ENCODE measurements at regions not wholly inside any gene's neighbourhood (a gene's known extent, or its start where the extent isn't known, plus 50 kb on each side); places are given as distances from the start of the nearest gene placed in this dataset.
"Not testable (repeated sequence)": the region's sequence is repeated elsewhere in the genome, so short reads cannot be mapped to it uniquely, and the experiment has no call there.

DNA sequence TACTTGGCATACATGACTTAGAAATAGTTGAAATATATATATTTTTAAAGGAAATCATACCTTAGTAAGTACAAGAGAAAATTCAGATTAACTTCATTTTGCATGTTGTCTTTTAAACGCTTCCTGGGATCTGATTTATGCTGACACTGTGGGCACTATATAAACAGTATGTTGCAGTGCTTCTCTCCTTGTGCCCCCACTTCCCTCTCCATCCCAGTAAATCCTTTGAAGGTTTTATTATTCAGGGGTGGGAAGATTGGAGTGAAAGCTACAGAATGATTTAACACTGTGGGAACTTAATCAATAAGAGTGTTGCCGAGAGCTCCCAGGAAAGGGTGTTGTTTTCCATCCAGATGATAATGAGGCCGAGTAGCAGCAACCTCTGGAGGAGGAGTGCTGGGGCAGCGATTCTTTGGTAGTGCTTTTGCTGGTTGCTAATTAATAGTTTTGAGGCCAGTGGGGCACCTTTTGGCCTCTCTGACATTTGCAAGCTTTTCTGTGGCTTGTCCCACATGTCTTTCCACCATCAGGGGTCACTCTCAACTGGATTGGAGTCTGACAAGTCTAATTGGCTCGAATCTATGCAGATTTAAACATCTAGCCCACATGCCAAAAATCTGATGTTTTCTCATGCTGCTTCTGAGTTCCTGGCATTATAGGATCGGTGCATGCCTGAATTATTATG lies 183.0 kb upstream of the MMS22L start:
- Mint-ChIP-seq H3K27me3 (no peaks in the 10 kb centered on the region), H3K4me1 (ENCODE audit: low read depth) (no peaks in the 10 kb centered on the region), H3K4me3 (no peak overlapping the region), H3K36me3 (ENCODE audit: low read depth) (no peaks in the 10 kb centered on the region), H3K9me3 (no peaks in the 10 kb centered on the region), H3K27ac (no peak overlapping the region)

DNA sequence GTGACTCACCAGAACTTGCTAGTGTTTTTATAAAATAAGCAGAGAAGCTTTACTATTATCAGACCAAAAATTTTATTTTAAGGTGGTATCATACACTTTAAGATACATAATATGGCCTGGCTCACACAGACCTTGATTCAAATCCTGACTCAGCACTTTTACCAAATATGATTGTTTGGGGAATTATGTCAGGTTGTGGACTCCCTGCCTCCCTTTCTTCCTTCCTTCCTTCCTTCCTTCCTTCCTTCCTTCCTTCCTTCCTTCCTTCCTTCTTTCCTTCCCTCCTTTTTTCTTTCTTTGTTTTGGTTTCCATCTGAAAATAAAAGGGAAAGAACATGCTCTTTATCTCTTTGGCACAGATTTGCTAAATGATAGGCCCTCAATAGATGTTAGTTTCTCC lies 186.0 kb upstream of the MMS22L start:
- H3K27me3 Mint-ChIP-seq, result no peaks in the 10 kb centered on the region
- no peak overlapping the region for H3K4me3 Mint-ChIP-seq
- H3K27ac Mint-ChIP-seq, result no peak overlapping the region
- H3K9me3 Mint-ChIP-seq, result no peaks in the 10 kb centered on the region
- no peaks in the 10 kb centered on the region for H3K36me3 Mint-ChIP-seq (ENCODE audit: low read depth)
- no peaks in the 10 kb centered on the region for H3K4me1 Mint-ChIP-seq (ENCODE audit: low read depth)

DNA sequence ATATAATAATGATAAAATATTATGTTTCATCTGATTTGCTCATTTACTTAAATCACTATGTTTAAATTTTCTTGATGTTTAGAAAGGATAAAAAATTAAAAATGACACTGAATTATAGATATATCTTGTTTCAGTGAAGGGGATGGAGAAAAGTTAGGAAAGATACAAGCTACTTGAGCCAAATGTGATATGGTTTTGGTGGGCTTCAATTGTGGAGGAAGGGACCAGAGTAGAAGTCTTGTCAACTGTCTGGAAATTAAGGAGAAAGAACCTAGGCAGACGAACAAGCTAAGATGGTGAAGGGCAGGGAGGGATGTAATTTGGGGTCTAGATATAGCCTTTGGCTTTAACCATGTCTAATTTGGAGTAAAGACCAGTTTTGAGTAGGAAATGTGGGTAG lies 186.4 kb upstream of the MMS22L start:
- Mint-ChIP-seq H3K9me3 (no peaks in the 10 kb centered on the region), H3K36me3 (ENCODE audit: low read depth) (no peaks in the 10 kb centered on the region), H3K27ac (no peak overlapping the region), H3K27me3 (no peaks in the 10 kb centered on the region), H3K4me1 (ENCODE audit: low read depth) (no peaks in the 10 kb centered on the region), H3K4me3 (no peak overlapping the region)

DNA sequence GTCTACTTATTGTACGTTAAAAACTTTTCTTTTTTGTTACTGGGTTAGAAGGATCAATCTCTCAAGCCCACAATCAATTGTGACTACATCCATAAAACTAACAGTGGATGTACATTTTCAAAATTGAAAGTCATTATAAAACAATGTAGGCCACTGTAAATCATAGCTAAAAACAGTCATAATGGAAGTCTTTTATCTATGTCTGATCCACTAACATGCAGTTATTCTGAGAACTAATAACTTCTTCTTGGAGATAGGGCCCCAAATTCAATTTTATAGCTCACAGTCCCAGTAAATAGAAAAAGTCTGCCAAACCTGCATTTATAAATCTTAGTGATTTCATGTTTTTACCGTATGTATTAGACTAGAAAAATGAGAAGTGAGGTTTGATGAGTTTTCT lies 187.3 kb upstream of the MMS22L start:
- Mint-ChIP-seq H3K4me3 (no peak overlapping the region), H3K27ac (no peak overlapping the region), H3K36me3 (ENCODE audit: low read depth) (no peaks in the 10 kb centered on the region)

DNA sequence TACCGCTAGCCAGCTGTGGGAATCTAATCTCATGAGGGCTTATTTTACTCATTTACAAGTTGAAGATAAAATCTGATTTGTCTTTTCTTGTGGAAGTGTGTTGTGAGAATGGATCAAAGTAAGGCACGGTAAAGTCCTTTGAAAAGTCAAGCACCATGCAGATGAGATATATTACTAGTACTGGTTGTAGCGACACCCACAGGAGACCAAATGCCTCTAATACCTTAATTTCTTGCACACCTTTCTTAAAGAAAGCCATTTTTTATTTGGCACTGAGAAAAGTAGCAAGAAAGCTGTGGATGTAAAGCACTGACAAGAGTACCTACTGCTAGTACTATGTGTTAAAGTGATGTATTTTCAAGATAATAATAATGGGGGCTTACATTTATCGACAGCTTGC lies 191.0 kb upstream of the MMS22L start:
- Mint-ChIP-seq H3K36me3 (ENCODE audit: low read depth) (no peaks in the 10 kb centered on the region), H3K27ac (no peak overlapping the region), H3K4me3 (no peak overlapping the region), H3K4me1 (ENCODE audit: low read depth) (no peaks in the 10 kb centered on the region), H3K9me3 (no peaks in the 10 kb centered on the region), H3K27me3 (no peaks in the 10 kb centered on the region)

More for the DNA sequence above, 187.3 kb upstream of the MMS22L start:
- Mint-ChIP-seq H3K9me3 (no peaks in the 10 kb centered on the region), H3K27me3 (no peaks in the 10 kb centered on the region), H3K4me1 (ENCODE audit: low read depth) (no peaks in the 10 kb centered on the region)

DNA sequence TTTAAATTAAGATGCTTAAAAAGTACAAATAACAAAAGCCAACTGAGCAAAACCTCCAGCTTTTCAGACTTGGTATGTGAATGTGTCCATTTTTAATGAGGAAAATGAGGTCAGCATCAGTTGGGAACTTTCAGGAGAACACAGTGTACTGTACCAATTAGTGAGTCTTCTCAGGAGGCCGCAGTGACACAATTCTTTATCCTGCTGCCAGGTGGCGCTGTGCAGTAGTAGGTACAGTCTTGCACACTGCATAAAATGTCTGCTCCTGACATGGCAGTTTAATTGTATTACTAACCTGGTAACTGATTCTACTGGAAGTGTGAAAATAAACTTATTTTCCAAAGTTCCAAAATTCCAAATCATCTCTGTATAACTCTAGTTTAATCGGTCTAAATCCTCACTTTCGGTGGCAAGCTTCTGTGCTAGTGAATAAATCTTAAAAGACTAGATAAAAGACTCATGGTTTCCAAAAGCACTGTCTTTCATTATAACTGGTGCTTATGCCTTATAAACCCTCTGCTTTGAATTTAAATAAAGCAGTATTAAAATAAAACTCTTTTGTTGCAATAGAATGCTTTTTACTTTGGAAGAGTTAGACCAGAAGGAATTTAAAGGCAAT lies 214.8 kb upstream of the MMS22L start:
- no peaks in the 10 kb centered on the region for H3K9me3 Mint-ChIP-seq
- H3K4me1 Mint-ChIP-seq (ENCODE audit: low read depth), result no peaks in the 10 kb centered on the region
- H3K27ac Mint-ChIP-seq, result no peak overlapping the region
- no peaks in the 10 kb centered on the region for H3K36me3 Mint-ChIP-seq (ENCODE audit: low read depth)
- peaks cover 24% of the 10 kb centered on the region for H3K27me3 Mint-ChIP-seq
- H3K4me3 Mint-ChIP-seq, result no peak overlapping the region

DNA sequence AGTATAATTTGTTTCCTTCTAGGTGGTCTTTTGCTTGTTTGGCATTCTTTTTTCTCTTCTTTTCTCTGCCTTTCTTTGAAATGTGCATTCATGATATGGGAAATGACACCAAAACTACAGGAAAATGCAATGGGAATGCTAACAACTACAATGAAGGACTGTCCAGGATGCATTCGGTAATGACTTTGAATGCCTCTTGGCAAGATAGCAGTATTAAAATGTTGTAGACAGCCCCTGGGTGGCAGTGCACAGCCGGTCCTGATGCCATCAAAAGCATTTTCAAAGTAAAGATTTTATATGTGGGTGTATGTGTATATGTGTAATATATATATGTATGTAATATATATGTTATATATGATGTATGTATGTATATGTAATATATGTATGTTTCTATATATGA lies 218.8 kb upstream of the MMS22L start:
- H3K9me3 Mint-ChIP-seq, result no peaks in the 10 kb centered on the region
- no peak overlapping the region for H3K27ac Mint-ChIP-seq
- no peaks in the 10 kb centered on the region for H3K36me3 Mint-ChIP-seq (ENCODE audit: low read depth)
- peaks cover 28% of the 10 kb centered on the region for H3K27me3 Mint-ChIP-seq
- no peaks in the 10 kb centered on the region for H3K4me1 Mint-ChIP-seq (ENCODE audit: low read depth)
- H3K4me3 Mint-ChIP-seq, result no peak overlapping the region

DNA sequence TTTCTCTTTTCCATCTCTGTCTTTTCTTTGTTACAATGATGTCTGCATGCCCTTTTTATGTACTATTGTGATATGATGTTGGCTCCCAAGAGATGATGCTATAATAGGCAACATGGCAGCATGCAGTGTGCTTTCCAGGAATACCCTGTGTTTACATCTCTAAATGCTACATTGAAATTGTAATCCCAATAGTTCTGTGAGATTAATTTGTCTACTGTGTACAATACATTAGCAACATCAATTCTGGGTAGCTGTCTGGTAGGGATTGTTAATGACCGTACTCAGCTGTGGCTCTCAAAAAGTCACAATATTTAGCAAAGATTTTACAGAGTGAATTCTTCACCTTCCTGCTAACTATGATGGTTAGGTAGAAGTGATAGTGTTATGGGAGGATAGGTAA lies 225.6 kb upstream of the MMS22L start:
- Mint-ChIP-seq H3K27ac (no peak overlapping the region), H3K4me1 (ENCODE audit: low read depth) (no peaks in the 10 kb centered on the region), H3K36me3 (ENCODE audit: low read depth) (no peaks in the 10 kb centered on the region), H3K27me3 (peaks cover 8% of the 10 kb centered on the region), H3K9me3 (no peaks in the 10 kb centered on the region), H3K4me3 (no peak overlapping the region)

DNA sequence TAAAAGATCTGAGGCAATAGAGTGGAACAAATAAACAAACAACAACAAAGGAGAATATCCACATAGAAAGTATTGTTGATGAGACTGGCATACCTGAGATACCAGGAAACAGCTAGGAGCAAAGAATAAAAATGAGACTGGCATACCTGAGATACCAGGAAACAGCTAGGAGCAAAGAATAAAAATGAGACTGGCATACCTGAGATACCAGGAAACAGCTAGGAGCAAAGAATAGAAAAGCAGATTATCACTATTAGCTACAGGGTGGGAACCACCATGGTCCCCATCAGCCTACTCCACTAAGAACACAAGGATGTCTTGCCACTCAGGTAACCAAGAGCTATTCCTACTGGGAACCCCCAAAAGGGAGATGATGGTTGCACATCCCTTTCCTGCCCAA lies 230.2 kb upstream of the MMS22L start:
- not testable (repeated sequence) for H3K27me3 Mint-ChIP-seq; H3K4me3 Mint-ChIP-seq; H3K4me1 Mint-ChIP-seq (ENCODE audit: low read depth); H3K9me3 Mint-ChIP-seq; H3K36me3 Mint-ChIP-seq (ENCODE audit: low read depth); H3K27ac Mint-ChIP-seq

DNA sequence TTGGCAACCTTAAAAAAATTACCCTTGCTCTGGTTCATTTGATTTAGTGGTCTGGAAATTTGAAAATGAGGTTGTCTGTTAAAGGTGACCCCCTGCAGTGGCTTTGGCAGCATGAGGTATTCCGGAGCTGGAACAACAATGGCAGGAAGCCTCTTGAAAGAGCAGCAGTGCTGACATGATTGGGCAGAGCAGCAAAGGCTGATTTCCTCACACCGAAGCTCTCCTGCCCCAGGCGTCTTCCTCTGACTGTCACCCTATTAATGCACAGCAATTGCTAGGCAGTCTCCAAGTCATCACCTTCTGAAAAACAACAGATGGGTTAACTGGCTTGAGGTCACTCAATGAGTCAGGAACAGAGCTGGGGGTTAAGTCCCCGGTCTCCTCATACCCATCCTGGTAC lies 241.8 kb upstream of the MMS22L start:
- Mint-ChIP-seq H3K4me1 (ENCODE audit: low read depth) (no peaks in the 10 kb centered on the region), H3K27me3 (peaks cover 3% of the 10 kb centered on the region), H3K4me3 (no peak overlapping the region)

DNA sequence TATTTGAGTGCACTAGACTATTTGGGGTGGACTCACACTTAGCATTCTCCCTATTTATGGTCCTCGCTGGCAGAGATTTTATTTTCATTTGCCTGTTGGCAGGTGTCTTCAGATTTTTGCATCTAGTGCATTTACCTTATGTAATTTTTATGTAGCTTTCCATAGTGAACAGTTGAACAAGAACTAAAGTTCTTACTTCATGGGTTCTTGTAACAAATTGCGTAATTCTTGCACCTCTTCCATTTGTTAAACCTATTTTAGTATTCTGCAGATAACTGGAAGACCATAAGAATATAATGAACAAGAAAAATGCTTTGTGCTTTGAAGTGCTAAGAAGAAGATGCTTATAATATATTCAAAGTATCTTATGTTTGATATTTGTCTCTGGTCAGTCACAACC lies 252.8 kb upstream of the MMS22L start:
- no peak overlapping the region for H3K27ac Mint-ChIP-seq
- H3K4me3 Mint-ChIP-seq, result no peak overlapping the region
- H3K36me3 Mint-ChIP-seq (ENCODE audit: low read depth), result no peaks in the 10 kb centered on the region
- H3K9me3 Mint-ChIP-seq, result no peaks in the 10 kb centered on the region
- H3K27me3 Mint-ChIP-seq, result no peaks in the 10 kb centered on the region
- no peaks in the 10 kb centered on the region for H3K4me1 Mint-ChIP-seq (ENCODE audit: low read depth)

More for the DNA sequence above, 241.8 kb upstream of the MMS22L start:
- Mint-ChIP-seq H3K36me3 (ENCODE audit: low read depth) (no peaks in the 10 kb centered on the region), H3K27ac (no peak overlapping the region), H3K9me3 (no peaks in the 10 kb centered on the region)

DNA sequence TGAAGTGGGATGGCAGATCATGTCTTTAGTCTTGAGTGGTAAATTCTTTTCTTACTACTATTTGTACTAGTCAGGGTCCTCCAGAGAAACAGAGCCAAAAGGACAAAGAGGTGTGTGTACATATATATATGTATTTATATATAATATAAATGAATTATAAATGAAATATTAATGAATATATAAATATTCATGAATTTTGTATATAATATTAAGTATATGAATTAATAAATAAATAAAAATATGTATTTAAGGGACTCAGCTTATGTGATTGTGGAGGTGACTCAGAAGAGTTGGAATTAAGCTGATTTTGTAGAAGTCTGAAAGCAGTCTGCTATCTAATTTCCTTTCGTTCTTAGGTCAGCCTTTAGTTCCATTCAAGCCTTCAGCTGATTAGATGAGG lies 265.3 kb upstream of the MMS22L start:
- no peaks in the 10 kb centered on the region for H3K27me3 Mint-ChIP-seq
- no peaks in the 10 kb centered on the region for H3K36me3 Mint-ChIP-seq (ENCODE audit: low read depth)
- H3K9me3 Mint-ChIP-seq, result peaks cover 10% of the 10 kb centered on the region
- H3K4me1 Mint-ChIP-seq (ENCODE audit: low read depth), result no peaks in the 10 kb centered on the region
- H3K27ac Mint-ChIP-seq, result no peak overlapping the region
- H3K4me3 Mint-ChIP-seq, result no peak overlapping the region

DNA sequence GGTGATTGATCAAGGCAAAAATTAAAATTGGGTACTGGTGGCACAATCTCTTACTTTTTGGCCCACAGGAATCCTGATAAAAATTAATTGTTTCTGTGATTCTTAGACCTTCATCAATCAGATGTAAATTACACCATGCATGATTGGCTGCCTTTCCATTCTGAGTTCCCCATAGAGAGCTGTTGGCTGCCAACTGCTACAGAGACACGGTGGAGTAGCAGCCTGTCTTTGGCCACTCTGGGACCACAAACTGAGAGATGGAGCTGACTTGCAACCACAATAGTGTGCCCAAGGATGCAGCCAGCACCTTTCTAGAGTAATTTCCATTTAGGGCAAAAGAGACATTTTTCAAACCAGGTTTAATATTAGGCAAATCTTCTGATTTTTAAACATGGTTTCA lies 274.3 kb upstream of the MMS22L start:
- H3K27ac Mint-ChIP-seq, result no peak overlapping the region
- H3K4me1 Mint-ChIP-seq (ENCODE audit: low read depth), result no peaks in the 10 kb centered on the region
- no peak overlapping the region for H3K4me3 Mint-ChIP-seq
- H3K27me3 Mint-ChIP-seq, result no peaks in the 10 kb centered on the region
- no peaks in the 10 kb centered on the region for H3K9me3 Mint-ChIP-seq
- no peaks in the 10 kb centered on the region for H3K36me3 Mint-ChIP-seq (ENCODE audit: low read depth)

DNA sequence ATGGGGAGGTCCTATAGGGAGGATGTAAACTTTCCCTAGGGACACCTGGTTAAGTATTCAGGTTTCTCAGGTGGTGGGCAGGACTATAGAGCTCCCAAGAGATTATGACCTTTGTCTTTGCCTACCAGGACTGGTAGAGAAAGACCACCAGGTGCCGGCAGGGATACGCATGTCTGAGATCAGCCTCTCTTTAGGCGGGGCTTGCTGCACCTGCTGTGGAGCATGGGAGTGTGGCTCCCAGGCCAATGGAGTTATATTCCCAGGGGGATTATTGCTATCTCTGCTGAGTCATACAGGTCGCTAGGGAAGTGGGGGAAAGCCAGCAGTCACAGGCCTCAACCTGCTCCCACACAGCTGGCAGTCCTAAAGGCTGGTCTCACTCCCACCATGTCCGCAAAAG lies 280.5 kb upstream of the MMS22L start:
- Mint-ChIP-seq H3K9me3 (no peaks in the 10 kb centered on the region), H3K4me1 (ENCODE audit: low read depth) (no peaks in the 10 kb centered on the region), H3K27me3 (no peaks in the 10 kb centered on the region), H3K36me3 (ENCODE audit: low read depth) (no peaks in the 10 kb centered on the region), H3K4me3 (no peak overlapping the region), H3K27ac (no peak overlapping the region)

DNA sequence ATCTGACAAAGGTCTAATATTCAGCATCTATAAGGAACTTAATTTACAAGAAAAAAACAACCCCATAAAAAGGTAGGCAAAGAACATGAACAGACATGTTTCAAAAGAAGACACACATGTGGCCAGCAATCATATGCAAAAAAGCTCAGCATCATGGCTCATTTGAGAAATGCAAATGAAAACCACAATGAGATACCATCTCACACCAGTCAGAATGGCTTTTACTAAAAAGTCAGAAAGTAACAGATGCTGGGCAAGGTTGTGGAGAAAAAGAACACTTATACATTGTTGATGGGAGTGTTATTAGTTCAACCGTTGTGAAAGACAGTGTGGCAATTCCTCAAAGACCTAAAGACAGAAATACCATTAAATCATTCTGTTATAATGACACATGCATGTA lies 289.9 kb upstream of the MMS22L start:
- Mint-ChIP-seq H3K9me3 (no peaks in the 10 kb centered on the region), H3K27ac (no peak overlapping the region), H3K36me3 (ENCODE audit: low read depth) (no peaks in the 10 kb centered on the region), H3K4me1 (ENCODE audit: low read depth) (no peaks in the 10 kb centered on the region), H3K4me3 (no peak overlapping the region), H3K27me3 (no peaks in the 10 kb centered on the region)

DNA sequence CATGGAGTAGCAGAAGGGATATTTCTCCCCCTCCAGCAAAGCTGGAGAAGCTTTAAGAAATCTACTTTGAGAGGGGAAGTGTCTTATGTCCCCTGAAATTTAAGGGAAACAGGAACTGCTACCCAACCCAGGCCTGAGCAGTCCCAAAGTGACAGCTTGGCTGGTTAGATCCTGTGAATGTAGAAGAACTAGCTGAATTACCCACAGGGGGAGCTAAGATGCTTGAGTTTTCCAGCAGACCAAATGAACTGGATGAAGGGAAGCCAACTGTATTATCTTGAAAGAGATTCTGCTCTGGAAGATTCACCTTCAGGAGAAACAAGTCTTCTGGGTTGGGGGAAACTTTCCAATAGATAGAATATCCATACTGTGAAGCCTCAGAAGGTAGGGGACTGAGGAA lies 303.3 kb upstream of the MMS22L start:
- Mint-ChIP-seq H3K27me3 (no peaks in the 10 kb centered on the region), H3K36me3 (ENCODE audit: low read depth) (no peaks in the 10 kb centered on the region), H3K4me3 (no peak overlapping the region), H3K27ac (no peak overlapping the region), H3K4me1 (ENCODE audit: low read depth) (no peaks in the 10 kb centered on the region), H3K9me3 (no peaks in the 10 kb centered on the region)

Data from stimulated activated naive CD8-positive, alpha-beta T cell treated with anti-CD3 and anti-CD28 coated beads, Interleukin-15, Interleukin-2, amounts not matched to agents 100 ng/mL and 50 ng/mL, for 24 hours (primary cell).